ENCODE measurements at regions not wholly inside any gene's neighbourhood (a gene's known extent, or its start where the extent isn't known, plus 50 kb on each side); places are given as distances from the start of the nearest gene placed in this dataset.

DNA sequence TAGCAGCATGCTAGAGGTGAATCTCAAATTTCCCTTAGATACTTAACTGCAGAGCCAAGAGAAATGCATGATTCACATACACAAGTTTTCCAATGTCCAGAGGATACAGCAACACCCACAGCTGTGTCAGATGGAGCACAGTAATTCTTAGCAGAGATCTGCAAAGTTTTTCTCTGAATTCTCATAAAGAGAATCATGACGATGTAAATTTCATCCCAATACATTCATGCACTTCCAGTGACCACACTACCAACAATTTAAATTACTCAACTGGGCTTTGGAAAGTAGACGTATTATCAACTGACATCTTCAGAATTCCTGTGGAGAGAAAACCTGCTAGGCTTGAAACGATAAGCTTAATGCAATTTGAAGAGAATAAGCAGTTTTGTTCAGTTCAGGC, 378.8 kb upstream of the TLE4 start:
- DNase-seq: no peak

DNA sequence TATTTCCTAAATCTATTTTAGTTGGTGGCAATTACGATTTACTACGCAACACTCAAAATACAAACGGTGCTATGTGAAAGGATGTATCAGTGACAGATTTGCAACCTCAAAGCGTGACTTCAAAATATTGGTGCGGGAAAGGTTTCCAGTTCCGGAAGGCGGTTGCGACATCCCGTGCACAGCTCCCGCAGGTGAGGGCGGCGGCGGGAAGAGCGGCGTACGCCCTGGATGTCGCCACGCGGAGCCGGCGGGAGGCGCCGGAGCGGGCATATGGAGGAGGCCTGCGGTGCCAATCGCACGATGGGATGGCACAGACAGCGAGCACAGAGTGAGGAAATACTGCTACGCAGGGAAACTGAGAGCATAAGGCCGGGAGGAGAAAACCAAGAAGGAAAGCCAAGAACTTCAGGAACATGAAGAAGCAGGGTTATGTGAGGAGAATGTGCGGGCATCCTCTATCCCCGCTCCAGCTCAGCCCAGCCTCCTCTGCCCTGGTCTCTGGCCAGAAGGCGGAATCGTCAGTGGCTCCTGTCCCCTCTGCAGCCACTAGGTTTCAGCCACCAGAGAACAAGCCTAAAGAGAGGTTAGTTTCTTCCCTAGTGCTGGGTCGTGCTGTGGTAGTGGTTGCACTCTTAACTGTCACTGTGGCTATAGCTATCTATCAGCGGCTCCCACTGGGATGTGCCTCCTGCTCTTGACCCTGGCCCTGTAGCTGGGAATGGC, 378.1 kb upstream of the TLE4 start:
- DNase-seq: no peak

DNA sequence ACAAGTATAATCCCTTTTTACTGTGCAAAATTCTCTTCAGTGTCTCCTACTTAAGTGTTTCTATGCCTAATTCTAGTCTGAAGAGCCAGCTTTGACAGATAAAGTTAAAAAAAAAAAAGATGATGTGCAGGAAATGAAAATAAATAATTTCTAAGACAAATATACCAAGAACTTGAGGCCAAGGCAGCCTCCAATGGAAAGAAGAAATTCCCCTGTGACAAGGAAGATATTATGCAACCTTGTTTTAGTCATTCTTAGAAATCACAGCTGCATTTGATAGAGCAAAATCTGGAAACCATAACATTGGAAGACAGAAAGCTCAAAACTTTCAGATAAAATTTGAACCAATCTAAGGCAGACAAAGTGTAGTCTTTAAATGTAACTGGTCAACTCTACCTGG, 375.9 kb upstream of the TLE4 start:
- no peak for DNase-seq

DNA sequence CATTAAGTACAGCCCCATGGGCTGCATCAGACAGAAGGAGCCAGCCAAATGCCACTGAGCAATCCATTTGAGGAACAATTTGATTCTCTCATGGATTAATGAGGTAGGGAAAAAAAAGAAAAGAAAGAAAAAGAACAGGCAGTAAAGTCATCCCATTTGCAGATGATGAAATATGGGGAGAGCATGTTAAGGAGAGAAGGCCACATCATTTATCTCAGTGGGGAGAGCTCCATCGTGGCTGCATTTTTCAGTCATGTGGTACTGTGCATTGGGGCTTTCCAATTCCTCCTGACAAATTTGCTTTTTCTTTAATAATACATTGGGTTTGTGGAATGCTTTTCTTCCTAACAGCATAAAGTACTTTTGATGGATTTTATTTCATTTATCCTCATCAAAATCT, 375.2 kb upstream of the TLE4 start:
- no peak for DNase-seq

DNA sequence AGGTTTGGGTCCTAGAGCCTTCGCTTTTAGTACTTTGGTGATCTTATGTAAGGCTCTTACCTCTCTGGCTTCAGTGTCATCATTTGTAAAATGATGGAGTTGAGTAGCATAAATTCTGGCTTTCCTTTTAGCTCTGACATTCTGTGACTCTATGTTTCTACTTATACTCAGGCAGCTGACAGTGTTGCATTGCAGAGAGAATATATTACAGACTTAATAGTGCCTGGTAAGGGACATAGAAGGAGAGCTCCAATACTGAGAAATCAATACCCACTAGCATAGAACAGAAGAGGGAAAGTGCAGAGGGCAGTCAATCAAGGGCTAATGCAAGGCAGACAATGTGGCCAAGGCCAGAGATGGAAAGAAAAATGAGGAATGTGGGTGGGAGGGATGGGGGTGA, 371.4 kb upstream of the TLE4 start:
- DNase-seq: no peak

DNA sequence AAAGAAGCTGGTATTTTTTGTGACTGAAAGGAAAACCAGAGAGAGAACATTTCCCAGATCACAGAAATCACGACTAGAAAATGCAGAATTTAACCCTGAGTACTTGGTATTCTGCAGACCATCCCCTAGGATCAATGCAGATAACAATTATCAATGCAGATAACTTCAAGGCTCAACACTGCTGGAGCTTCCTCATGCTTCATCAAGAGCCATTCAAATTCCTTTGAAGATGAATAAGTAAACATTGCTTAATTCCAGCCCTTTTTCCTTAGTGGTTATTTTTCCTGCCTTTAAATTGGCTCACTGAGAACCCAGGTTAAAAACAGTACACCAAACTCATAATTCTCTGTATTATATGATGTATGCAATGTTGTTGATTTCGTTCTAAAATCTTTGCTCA, 370.1 kb upstream of the TLE4 start:
- no peak for DNase-seq

DNA sequence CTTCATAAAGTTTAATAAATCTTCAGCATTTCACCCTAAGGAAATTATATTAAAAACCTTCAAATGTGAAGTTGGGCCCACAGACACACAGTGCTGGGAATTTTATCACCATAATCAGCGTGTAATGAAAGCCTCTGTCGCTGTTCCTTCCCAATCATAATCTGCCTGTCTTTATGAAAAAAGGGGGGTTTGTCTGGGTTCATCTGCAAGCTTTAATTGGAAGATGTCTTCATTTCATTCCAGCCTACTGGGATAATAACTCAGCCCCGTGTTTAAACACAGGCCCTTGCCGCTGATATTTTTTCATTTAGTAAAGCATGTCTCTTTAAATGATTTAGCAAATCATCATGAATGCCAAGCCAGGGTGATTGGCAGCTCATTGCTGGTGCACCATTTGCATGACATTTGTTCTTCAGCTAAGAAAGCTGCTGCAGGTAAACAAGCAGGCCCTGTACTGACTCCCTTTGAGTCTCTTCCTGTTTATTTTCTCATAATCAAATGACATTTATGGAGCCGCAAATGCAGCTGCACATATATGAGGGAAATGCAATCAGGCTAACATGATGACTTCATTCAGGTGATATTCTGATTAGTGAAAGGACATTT, 362.9 kb upstream of the TLE4 start:
- DNase-seq: no peak

DNA sequence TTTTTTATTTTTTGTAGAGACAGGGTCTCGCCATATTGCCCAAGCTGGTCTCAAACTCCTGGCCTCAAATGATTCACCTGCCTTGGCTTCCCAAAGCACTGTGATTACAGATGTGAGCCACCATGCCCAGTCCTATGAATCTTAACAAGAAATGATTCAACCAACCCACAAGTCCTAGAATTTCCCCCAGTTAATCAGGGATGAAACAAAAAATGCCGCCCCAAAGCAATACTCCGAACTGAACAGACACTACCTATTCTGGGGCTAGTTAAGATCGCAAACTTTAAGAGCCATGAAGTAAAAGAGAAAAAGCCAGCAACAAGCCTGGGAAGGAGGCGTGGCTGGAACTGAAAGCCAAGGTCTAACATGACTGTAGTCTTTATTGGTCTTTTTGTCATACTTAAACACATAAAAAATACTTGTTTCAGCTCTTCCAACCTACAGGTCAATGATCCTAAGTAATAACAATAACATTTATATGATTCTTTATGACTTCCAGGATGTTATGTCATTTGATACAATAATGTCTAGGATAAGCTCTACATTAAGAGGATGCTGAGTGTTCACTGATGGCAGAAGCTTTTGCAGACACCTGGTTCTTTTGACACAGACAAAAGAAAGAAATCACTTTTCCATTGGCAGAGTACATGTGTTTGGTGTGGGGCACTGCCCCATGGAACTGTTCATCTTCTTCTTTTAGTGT, 361.1 kb upstream of the TLE4 start:
- no peak for DNase-seq

DNA sequence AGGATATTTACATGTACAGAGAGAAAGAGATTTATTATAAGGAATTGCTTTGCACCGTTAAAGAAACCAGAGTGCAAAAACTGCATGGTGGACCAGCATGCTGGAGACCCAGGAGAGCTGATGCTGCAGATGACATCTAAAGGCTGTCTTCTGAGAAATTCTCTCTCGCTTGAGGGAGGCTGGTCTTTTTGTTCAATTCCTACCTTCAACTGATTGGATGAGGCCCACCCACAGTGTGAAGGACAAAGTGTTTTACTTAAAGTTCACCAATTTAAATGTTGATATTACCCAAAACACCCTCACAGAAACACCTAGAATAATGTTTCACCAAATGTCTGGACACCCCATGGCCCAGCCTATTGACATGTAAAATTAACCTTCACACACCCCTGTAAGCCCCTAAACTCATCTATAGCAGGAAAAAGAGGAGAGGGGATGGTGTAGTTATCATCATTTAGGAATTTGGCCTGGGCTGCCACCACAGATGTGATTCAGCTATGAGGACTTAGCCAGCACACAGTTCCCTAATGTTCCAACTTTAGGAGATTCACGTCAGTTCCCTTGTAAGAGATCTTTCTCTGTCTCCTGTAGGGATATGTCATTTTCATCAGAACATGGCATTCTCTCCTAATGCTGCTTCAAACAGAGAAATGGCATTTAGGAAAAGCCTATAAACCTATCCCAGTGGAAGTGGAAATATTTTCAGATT, 358.2 kb upstream of the TLE4 start:
- DNase-seq: no peak

DNA sequence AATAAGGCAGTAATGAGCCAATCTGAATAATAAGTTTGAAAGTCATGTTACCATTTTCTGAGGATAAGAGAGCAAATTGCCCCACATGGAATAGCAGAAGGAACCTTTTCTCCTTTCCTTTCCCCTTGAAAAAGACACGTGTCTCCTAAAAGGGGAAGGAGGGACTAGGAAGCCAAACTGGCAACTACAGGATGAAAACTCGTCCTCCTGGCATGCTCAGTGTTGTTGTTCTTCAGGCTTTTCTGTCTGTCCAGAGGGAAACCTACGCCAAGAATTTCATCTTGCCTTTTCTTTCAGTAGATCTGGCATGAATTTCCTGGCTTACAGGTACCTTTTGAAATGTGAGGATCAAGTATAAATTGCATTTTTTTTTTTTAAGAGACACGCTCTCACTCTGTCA, 355.9 kb upstream of the TLE4 start:
- no peak for DNase-seq

DNA sequence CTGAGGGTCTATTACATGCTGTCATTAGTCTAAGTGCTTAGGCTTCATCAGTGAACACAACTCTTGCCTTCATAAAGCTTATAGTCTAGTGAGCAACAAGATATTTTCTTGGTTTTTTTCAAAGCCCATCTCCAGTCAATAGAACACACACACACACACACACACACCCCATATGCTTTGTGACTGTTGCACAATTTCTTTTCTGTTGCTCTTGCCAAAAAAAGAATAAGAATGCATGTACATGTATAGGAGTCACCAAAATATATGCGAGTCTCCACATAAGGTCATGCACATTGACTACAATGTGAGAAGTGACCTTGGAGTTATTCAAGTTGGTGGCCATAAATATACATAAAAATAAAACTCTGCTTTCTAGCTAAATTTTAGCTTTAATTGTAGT, 351.5 kb upstream of the TLE4 start:
- no peak for DNase-seq

DNA sequence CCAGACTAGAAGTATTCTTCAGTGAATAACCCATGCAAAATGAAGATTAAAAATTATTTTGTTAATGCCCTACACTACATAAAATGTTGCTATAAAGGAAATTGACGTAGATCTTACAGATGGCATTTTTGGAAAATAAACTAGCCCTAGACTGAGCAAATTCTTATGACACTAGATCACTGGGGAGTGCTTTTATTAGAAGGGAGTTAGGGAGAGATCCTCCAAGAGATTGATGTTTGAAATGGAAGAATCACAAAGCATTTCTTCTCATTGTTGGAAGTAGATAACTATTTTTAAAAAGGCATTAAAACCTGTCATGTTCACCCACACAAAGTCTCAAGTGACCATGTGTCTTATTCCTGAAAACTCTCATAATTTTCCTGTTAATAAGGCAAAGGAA, 351.1 kb upstream of the TLE4 start:
- DNase-seq: no peak

DNA sequence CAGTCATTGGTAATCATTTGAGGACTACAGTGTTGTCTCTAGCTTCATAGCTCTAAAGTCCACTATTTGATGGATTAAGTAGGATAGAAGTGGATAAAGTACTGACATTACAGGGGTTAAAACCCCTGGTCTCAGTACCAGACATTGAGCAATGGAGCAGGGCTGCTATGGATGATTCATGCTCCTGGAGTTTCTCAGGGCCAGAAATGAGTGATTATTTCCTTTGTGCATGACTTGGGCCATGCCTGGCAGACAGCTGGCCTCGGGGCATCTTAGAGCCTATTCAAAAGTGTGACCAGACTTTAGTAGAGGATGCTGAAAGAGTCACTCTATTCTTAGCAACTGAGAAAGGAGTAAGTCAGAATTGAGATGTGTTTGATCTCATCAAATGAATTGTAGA, 350.7 kb upstream of the TLE4 start:
- no peak for DNase-seq

DNA sequence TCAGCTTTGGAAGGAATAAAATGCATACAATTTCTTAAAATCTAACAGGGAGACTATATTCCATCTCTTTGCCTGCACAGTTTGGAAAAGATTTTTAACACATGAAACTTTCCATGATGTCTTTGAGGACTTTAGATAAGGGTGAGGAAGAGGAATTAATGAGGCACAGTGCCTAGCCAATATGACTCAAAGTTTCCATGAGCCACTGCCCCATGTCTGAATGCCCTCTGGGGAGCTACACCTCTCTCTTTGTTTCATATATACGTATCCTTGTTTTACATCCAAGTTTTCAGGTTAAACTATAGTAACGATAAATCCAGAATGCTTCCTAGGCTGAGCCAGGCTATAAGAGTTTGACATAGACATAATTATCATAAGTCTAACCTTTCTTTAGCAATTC, 349.3 kb upstream of the TLE4 start:
- DNase-seq: no peak

DNA sequence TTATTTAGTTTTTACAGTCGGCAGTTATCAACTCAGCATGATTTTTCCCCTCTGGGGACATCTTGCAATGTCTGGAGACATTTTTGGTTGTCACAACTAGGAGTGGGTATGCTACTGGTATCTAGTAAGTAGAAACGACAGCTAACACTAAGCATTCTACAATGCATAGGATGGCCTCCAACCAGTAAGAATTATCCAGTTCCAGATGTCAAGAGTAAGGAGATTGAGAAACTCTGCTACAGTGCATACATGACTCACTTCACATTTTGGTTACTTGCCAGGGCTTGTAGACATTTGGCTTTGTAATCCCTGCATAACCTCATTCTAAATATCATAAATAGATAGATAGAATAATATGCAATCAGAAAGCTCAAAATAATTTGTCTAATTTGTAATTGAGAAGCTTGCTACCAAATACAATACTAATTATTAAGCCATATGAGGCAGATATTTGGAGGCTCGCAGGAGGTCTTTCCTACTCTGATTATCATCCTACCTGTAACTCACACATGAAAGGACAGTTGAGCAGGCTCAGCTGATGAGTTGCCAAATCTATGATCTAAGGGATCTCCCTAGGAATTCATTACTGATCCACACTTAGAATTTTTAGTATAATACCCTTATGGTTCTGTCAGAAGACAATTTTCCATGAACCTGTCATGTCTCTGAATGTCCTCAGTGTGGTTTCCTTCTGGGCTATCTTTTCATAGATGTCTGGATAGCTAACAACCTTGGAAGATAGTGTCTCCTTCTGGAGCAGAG, 346.9 kb upstream of the TLE4 start:
- no peak for DNase-seq

DNA sequence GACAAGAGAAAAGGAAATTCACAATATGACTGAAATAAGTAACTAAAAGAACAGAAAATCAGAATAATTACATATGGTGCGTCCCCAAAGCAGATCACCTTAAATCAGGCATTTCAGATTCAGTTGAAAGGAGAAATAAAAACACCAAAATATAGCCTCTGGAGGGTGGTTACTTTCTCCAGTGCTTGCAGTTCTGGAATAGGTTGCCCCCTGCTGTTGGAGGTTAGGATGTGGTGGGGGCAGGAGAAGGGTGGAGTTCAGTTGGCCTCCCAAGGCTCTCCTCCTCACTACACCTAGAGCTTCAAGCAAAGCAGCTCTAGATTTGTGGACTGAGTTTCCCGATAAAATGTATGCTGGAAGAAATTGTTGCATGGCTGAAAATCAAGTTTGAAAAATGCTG, 338.2 kb upstream of the TLE4 start:
- DNase-seq: no peak

DNA sequence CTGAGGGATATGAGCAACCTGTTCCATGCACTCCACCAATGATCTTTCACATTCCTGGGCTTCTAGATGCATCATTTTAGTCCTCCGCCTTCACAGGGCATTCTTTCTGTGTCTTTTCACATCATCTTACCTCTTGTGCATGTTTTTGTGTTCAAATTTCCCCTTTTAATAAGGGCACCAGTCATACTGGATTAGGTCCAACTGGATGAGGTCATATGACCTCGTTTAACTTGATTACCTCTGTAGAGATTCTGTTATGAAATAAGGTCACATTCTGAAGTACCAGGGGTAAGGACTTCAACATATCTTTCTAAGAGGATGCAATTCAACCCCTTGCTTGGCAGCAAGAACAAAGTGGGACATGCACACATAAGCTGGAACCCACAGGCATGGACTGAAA, 335.3 kb upstream of the TLE4 start:
- DNase-seq: no peak

DNA sequence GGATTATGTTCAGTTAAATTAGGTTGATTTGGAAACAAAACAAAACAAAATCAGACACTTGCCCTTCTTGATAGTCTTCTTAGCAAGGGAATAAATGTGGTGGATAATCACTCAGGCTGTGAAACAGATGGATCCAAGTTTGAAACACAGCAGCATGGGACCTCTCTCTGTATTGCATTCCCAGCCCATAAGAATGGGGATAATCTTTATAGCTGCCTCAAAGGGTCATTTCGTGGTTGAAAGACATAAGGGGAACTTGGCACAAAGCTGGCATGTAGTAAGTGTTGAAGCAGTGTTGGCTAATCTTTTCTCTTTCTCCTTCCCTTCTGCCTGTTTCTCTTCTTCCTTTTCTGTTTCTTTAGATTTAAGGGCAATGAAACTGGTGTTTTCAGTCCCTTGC, 333.9 kb upstream of the TLE4 start:
- no peak for DNase-seq

DNA sequence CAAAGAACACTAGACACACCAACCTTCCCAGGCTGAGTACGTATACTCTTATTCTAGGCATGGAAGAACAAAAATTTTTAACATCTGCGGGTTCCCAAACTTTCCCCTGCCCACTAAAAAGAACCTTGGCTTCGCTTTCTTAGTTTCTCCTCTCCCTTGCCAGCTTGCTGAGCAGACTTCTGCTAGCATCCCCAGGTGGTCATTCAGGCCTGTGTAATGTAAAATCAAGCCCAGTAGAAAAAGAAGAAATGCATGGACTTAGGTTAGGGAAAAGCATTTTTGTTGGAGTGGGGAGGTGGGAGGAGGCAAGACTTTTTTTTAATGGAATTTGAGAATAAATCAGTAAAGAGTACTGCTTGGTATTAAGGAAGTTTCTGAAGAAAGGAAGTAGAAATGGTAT, 331.0 kb upstream of the TLE4 start:
- DNase-seq: no peak

DNA sequence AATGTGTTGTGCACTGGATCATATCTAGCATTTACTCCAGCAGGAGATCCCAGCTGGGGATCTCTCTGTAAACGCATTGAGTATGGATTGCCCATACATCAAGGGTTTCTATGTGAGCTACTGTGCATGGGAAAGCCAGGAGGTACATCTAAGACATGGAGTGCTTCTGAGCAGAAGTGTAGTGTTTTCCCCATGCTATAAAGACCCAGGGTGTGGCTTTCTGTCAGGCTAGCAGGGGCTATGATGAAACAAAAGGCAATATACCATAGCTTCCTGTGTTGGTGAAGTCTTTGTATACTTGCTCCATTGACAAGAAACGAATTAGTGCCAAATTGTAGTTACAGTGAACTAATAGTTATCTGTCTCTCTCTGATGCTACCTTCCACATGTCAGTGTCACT, 329.3 kb upstream of the TLE4 start:
- DNase-seq: no peak

DNA sequence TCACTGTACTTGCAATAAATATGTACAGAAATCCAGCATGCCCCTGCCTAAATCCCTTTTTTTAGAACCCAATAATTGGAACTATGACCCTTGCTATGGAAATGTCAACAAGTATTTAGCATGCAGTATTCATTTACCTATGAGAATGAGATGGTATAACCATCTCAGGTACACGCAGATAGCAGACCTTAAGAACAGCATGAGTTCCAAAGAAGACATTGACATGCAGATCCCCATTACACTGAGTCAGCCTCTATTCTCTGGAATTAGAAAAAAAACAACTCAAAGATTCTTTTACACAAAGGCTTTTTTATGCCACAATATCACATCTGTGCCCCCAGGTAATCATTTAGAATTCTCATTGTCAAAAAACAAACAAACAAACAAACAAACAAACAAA, 325.6 kb upstream of the TLE4 start:
- no peak for DNase-seq

DNA sequence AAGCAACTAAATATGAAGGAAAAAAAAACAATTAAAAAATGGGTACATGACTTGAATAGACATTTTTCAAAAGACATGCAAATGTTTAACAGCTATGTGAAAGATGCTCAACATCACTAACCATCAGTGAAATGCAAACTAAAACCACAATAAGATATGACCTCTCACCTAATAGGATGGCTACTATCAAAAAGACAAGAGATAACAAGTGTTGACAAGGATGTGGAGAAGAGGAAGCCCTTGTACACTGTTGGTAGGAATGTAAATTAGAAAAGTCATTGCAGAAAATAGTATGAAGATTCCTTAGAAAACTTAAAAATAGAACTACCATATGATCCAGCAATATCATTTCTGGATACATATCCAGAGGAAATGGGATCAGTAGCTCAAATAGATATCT, 324.7 kb upstream of the TLE4 start:
- DNase-seq: no peak

DNA sequence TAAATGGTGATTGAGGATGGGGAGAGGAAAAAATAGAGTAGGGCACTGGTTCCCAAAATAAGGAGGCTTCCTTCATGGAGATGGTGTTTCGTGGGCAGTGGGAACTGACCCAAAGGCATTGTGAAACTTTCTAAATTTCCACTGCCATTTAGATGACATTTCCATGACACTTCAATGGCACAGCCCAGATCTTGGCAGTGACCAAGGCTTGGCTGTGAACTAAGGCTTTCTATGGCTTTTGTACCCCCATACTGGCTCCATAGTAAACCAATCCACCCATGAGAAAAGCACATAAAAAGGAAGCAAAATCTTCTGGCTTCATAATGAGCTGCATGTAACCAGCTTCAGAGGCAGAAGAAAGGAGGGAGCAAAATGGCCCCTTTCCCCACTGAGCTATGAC, 321.0 kb upstream of the TLE4 start:
- DNase-seq: no peak

Measured in SIG-M5 (cell line).